Stimulated activated CD4-positive, alpha-beta T cell treated with anti-CD3 and anti-CD28 coated beads, Interleukin-15, amount 100 ng/mL, for 1 hour (primary cell): ENCODE measurements at regions not wholly inside any gene's neighbourhood (a gene's known extent, or its start where the extent isn't known, plus 50 kb on each side); places are given as distances from the start of the nearest gene placed in this dataset.
"Not testable (repeated sequence)": the region's sequence is repeated elsewhere in the genome, so short reads cannot be mapped to it uniquely, and the experiment has no call there.

Experiments used
- DNase-seq, 2 donors: peaks; one replicate each; pipeline ENCODE4 v3.0.0-alpha.2; 2020; ENCODE audit warnings: low read depth in 1 of 2, low spot score in 1 of 2

- no peak for DNase-seq
Observed at GRCh38 chr20:4476903-4477500, 209.3 kb upstream of the PRNP start.

- no peak for DNase-seq
Observed at GRCh38 chr20:4472906-4473305, 213.3 kb upstream of the PRNP start.

- no peak for DNase-seq
Observed at GRCh38 chr20:4471221-4471620, 215.0 kb upstream of the PRNP start.

DNA sequence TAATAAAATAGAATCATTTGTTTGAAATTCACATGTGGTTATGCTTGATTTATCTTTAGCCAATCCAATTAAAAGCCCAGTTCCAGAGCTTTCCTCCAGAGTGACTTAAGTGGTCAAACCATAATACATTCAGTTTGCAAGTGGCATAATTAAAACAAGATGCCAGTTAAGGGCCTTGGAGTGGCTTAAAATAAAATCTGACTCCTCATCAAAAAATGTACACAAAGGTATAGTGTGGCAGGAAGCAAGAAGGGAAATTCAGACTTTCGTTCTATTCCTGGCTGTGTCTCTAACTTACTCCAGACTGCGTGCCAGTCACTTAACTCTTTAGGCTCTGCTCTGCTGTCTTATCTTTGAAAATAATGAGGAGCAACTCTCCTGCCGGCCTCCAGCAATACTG, 215.9 kb upstream of the PRNP start:
- DNase-seq: no peak

GRCh38 chr20:4469910-4470309, 216.3 kb upstream of the PRNP start:
- DNase-seq: no peak

- no peak for DNase-seq
Observed at GRCh38 chr20:4468114-4468513, 218.1 kb upstream of the PRNP start.

DNA sequence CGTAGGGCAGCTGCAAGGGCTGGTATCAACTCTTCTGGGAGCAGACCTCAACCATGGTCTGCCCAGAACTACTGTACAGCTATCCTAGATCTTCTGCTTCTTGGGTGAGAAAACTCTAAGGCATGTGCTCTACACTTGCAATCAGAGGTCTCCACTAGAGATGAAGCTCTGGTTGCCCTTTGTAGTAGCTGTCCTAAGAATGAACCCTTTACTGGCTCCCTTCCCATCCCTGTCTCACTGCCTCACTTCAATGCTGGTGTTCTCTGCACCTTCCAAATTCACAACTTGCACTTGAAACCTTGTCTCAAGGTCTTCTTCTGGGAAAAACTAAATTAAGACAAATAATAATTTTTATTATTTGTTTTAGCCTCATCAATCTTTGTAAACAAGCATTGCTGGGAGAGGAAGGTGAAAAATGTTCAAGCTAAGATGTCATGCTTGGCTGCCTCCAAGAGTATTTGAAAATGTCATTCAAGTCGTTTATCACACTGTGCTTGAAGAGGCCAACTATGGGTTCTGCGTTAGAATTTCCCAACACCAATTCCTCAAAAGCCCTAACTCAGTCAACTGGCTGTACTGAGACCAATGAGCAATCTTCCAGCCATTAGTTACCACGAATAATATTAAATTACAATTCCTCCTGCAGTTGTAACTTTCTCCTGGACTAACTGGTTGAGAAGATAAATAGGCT, 216.9 kb upstream of the ADRA1D start:
- no peak for DNase-seq

- no peak for DNase-seq
Observed at GRCh38 chr20:4465212-4465611, 216.1 kb upstream of the ADRA1D start.

GRCh38 chr20:4462801-4463200, 213.7 kb upstream of the ADRA1D start:
- not testable (repeated sequence) for DNase-seq

- DNase-seq: no peak
Observed at GRCh38 chr20:4459081-4459480, 210.0 kb upstream of the ADRA1D start.

DNA sequence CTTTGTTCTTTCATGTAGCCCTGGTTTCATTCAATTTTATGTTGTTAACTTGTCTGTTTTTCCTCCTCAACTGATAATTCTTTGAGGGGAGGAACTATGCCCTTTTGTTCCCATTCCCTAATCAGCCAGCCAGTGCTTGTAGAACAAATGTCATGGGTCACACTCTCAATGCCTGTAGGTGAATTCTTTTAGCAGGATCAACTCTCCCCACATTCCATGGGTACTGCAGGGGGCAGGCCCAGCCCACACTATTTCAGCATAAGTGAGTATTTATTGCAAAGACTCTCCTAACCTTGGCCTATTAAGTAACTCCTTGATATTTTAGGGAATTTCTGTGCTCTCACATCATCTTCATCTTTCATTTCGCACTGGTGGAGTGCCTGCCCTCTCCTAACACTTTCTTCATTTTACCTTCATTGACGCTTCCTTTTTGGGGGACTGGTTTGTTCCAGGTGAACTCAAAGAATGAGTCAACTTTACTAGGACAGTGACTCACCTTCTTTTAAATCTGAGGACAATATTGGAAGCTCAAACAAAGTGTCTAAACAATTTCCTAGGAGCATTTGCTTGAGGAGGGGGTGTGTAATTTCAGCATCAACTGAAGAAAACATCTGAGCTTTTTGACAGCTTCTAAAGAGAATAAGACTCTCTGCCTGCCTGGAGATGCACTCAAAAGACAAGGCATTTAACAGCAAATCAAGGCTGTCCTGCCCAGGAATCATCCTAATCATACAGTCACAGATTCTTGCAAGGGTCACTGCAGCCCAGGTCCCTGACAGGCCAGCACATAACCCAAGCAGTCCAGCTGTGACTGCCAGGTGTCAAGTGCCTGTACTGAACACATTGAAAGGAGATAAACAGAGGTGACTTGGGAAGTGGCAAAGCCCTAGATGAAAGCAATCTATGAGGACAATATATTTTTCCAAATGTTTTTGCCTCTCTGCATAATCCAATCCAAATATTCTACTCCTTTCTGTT, 208.8 kb upstream of the ADRA1D start:
- DNase-seq: no peak

- DNase-seq: no peak
Observed at GRCh38 chr20:4455996-4456395, 206.9 kb upstream of the ADRA1D start.

DNA sequence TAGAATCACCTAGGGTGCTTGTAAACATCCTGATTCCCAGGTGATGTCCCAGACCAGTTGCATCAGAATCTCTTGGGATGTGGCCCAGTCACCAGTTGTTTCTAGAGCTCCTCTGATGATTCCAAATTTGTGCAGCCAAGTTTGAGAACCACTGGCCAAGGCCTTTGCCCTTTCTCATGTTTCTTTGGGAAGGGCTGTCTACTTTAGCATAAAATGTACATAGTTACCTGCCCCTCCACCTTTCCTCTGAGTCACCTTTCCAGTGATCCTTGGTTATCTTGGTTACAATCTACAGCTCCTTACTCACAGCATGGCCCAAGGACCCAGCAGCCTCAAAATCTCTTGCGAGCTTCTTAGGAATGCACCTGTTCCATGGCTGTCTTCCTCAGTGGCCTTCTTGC, 206.2 kb upstream of the ADRA1D start:
- no peak for DNase-seq

- no peak for DNase-seq
Observed at GRCh38 chr20:4454111-4454510, 205.0 kb upstream of the ADRA1D start.

DNA sequence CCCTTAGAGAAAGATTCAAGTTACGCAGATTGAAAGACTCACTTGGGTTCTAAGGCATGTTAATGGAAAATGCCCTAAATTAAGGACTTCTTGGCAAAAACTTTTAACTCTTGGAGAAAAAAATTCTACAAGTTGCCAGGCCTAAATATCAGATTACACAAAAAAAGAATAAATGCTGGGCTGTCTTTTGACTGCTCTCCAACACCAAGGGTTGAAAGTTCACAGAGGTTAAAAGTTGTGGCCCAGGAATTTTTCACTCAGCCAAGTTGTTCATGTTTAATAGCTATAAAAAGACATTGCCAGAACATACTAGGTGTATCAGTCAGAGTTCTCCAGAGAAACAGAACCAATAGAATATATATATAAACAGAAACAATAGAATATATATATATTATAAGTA, 204.3 kb upstream of the ADRA1D start:
- DNase-seq: no peak

DNA sequence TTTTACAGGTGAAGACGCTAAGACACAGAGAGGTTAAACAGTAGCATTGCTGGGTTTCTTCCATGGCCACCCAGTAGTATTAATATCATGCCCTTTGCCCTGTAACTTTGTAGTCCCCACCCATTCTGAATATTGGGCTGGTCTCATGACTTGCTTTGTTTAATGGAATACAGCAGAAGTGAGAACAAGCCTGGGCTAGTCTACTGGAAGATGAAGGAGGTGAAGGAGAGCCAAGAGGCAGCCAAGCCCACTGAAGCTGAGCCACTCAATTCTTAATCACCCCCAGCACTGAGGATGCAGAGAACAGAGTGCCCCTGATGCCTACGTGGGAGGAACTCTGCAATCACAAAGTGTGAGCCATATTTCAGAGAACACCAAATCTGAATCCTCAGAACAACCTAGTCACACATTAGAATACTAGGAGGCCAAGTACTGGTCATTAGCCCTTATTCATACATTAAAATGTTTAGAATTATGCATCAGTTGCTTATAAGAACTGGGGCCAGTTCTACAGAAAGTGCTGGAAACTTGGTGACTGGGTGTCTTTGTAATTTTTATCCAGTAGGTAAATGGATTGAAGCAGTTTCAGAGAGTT, 202.5 kb upstream of the ADRA1D start:
- DNase-seq: no peak

- DNase-seq: no peak
Observed at GRCh38 chr20:4449957-4450715, 201.0 kb upstream of the ADRA1D start.

GRCh38 chr20:4445784-4446183, 196.7 kb upstream of the ADRA1D start:
- no peak for DNase-seq

GRCh38 chr20:4445331-4445730, 196.2 kb upstream of the ADRA1D start:
- DNase-seq: no peak

DNA sequence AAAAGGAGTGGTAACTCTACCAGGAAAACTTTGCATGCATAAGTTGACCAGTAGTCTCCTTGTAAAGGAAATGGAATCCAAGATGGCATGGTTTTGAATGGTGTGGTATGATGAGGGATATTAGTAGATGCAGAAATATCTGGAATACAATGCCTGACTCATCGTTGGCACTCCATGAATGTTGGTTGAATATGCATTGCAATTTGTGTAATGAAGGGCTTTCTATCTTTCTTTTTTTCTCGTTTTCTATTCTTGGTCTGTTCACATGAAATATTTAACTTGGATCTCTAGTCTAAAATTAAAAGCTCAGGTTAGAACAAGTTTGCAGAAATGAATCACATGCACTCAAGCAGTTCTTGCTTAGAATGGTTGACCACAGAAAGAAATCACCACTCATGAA, 195.3 kb upstream of the ADRA1D start:
- DNase-seq: no peak

GRCh38 chr20:4443016-4443415, 193.9 kb upstream of the ADRA1D start:
- no peak for DNase-seq
